CD4-positive, alpha-beta T cell (primary cell): ENCODE measurements at regions not wholly inside any gene's neighbourhood (a gene's known extent, or its start where the extent isn't known, plus 50 kb on each side); places are given as distances from the start of the nearest gene placed in this dataset.

Experiments
- ATAC-seq: fragments of 200-7000 bp; cut with Tn5 transposase; one replicate; pipeline ENCODE4 v1.10.0; 2022; ENCODE audit warnings: mild to moderate bottlenecking; ENCODE audit not compliant: poor library complexity
- CTCF ChIA-PET: fragments of 350-600 bp; sonication (Branson Sonifier 250); formaldehyde crosslinking; loops from one replicate; lab custom pipeline; 2021; ENCODE audit warnings: antibody characterized with exemption, inconsistent platforms; lab: Charles Lee
- POLR2A ChIA-PET: fragments of 350-600 bp; sonication (Branson Sonifier 250); formaldehyde crosslinking; loops from one replicate; lab custom pipeline; 2021; ENCODE audit warnings: antibody characterized with exemption, inconsistent platforms; lab: Charles Lee
- DNase-seq, 14 experiments: peaks; one replicate each; pipeline ENCODE4 v3.0.0-alpha.2; 2013 to 2020; ENCODE audit warnings: mixed read lengths in 2 of 14
- H3K27ac ChIP-seq, 2 donors: one replicate each; pipeline versions ENCODE4 v1.5.1 to v1.7.0; 2013; ENCODE audit warnings: low read length in 2 of 2, low read depth in 1 of 2, mild to moderate bottlenecking in 1 of 2
- H3K27me3 ChIP-seq, 2 experiments: 1 replicate in 1 of 2; 2 replicates in 1 of 2; pipeline versions ENCODE4 v1.6.1 to v1.7.0; 2013; ENCODE audit warnings: low read length in 2 of 2, control low read depth in 1 of 2, mild to moderate bottlenecking in 1 of 2, moderate library complexity in 1 of 2; ENCODE audit not compliant: insufficient read depth in 2 of 2, control insufficient read depth in 1 of 2
- H3K36me3 ChIP-seq: one replicate; pipeline ENCODE4 v1.6.1; 2013; ENCODE audit warnings: low read length, control low read depth; ENCODE audit not compliant: insufficient read depth
- H3K4me1 ChIP-seq: one replicate; pipeline ENCODE4 v1.6.1; 2013; ENCODE audit warnings: low read length, control low read depth; ENCODE audit not compliant: insufficient read depth
- H3K4me3 ChIP-seq: one replicate; pipeline ENCODE4 v1.5.1; 2013; ENCODE audit warnings: mild to moderate bottlenecking, low read length, moderate library complexity
- H3K9me3 ChIP-seq, 2 experiments: 1 replicate in 1 of 2; 2 replicates in 1 of 2; pipeline versions ENCODE4 v1.6.1 to v1.7.0; 2013; ENCODE audit warnings: low read length in 2 of 2, mild to moderate bottlenecking in 2 of 2, control low read depth in 1 of 2, moderate library complexity in 1 of 2; ENCODE audit not compliant: control insufficient read depth in 1 of 2, insufficient read depth in 1 of 2
- H3K27ac Mint-ChIP-seq: one replicate; pipeline ENCODE4 v1.8.0; 2020; ENCODE audit warnings: mixed read lengths
- H3K27me3 Mint-ChIP-seq: one replicate; pipeline ENCODE4 v1.8.0; 2021; ENCODE audit warnings: mixed read lengths
- H3K36me3 Mint-ChIP-seq: one replicate; pipeline ENCODE4 v1.8.0; 2021; ENCODE audit warnings: low read depth, mixed read lengths
- H3K4me1 Mint-ChIP-seq: one replicate; pipeline ENCODE4 v1.8.0; 2021; ENCODE audit warnings: low read depth, mixed read lengths
- H3K4me3 Mint-ChIP-seq: one replicate; pipeline ENCODE4 v1.8.0; 2020; ENCODE audit warnings: mild to moderate bottlenecking, mixed read lengths
- H3K9me3 Mint-ChIP-seq: one replicate; pipeline ENCODE4 v1.8.0; 2020; ENCODE audit warnings: mixed read lengths
- intact Hi-C, 2 experiments: fragments of 100-400 bp; cut with DNase I in 1 of 2; cut with micrococcal nuclease in 1 of 2; formaldehyde crosslinking; loops; one replicate each; pipeline versions ENCODE4 v1.15.1 to v1.9.0; 2023 to 2025; cut with DNase I, micrococcal nuclease
- TF ChIP-seq, protein P1 (sequence below): fragments of 200-600 bp; IDR thresholded peaks from one replicate; pipeline ENCODE4 v1.8.0; 2022; ENCODE audit warnings: antibody characterized with exemption, mild to moderate bottlenecking

- no peaks in the 10 kb centered on the region for H3K27me3 ChIP-seq
- Mint-ChIP-seq H3K27me3 (peaks cover 6% of the 10 kb centered on the region), H3K4me3 (no peak overlapping the region), H3K27ac (no peak overlapping the region), H3K4me1 (no peaks in the 10 kb centered on the region), H3K9me3 (no peaks in the 10 kb centered on the region), H3K36me3 (no peaks in the 10 kb centered on the region)
- no peak for ATAC-seq
- H3K27ac ChIP-seq: no peak overlapping the region
- no peak overlapping the region for H3K4me3 ChIP-seq
- H3K9me3 ChIP-seq: no peaks in the 10 kb centered on the region
- no peaks in the 10 kb centered on the region for H3K36me3 ChIP-seq
- TF ChIP-seq, protein P1, sequence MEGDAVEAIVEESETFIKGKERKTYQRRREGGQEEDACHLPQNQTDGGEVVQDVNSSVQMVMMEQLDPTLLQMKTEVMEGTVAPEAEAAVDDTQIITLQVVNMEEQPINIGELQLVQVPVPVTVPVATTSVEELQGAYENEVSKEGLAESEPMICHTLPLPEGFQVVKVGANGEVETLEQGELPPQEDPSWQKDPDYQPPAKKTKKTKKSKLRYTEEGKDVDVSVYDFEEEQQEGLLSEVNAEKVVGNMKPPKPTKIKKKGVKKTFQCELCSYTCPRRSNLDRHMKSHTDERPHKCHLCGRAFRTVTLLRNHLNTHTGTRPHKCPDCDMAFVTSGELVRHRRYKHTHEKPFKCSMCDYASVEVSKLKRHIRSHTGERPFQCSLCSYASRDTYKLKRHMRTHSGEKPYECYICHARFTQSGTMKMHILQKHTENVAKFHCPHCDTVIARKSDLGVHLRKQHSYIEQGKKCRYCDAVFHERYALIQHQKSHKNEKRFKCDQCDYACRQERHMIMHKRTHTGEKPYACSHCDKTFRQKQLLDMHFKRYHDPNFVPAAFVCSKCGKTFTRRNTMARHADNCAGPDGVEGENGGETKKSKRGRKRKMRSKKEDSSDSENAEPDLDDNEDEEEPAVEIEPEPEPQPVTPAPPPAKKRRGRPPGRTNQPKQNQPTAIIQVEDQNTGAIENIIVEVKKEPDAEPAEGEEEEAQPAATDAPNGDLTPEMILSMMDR: no peak
- H3K4me1 ChIP-seq: no peaks in the 10 kb centered on the region
- POLR2A ChIA-PET: no interaction called here
- intact Hi-C loops: no loop called here
- CTCF ChIA-PET: no interaction called here
- DNase-seq: no peak
Observed at GRCh38 chr3:186454881-186455703, 89.1 kb downstream of the CRYGS start.

- no peaks in the 10 kb centered on the region for H3K9me3 ChIP-seq
- H3K27me3 ChIP-seq: no peaks in the 10 kb centered on the region
- no peaks in the 10 kb centered on the region for H3K27me3 Mint-ChIP-seq
- no peaks in the 10 kb centered on the region for H3K4me1 ChIP-seq
- no peaks in the 10 kb centered on the region for H3K36me3 ChIP-seq
- H3K4me3 Mint-ChIP-seq: no peak overlapping the region
- H3K9me3 Mint-ChIP-seq: no peaks in the 10 kb centered on the region
- no peak overlapping the region for H3K27ac Mint-ChIP-seq
- no peaks in the 10 kb centered on the region for H3K36me3 Mint-ChIP-seq
- TF ChIP-seq, protein P1: no peak
- H3K27ac ChIP-seq: no peak overlapping the region
- intact Hi-C loops: no loop called here
- no peak overlapping the region for H3K4me3 ChIP-seq
- DNase-seq: no peak
- ATAC-seq: no peak
- no peaks in the 10 kb centered on the region for H3K4me1 Mint-ChIP-seq
- CTCF ChIA-PET: no interaction called here
- POLR2A ChIA-PET: no interaction called here
Observed at GRCh38 chr3:186453531-186453930, 90.6 kb downstream of the CRYGS start.

DNA sequence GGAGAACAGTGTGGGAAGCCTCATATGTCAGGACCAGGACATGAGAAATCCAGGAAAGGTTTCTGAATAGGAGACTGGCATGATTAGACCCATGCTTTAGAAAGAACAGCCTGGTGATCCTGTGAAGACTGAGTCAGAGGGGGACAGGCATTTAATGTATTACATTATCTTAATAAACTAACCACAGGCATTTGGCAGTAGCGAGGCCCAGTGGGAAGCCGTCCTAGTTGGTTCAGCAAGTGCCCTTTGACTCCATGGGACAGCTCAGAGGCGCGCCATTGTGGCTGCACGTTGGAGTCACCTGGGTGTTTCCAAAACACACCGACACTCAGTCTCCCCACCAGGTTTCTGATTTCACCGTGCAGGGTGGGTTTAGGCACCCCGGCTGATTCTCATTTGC, 90.5 kb upstream of the DGKG start:
- Mint-ChIP-seq H3K4me1 (no peaks in the 10 kb centered on the region), H3K27me3 (no peaks in the 10 kb centered on the region), H3K27ac (no peak overlapping the region), H3K4me3 (no peak overlapping the region), H3K9me3 (no peaks in the 10 kb centered on the region), H3K36me3 (no peaks in the 10 kb centered on the region)
- ATAC-seq: no peak
- POLR2A ChIA-PET: no interaction called here
- intact Hi-C loops: no loop called here
- no peaks in the 10 kb centered on the region for H3K4me1 ChIP-seq
- no peak overlapping the region for H3K27ac ChIP-seq
- CTCF ChIA-PET: no interaction called here
- H3K4me3 ChIP-seq: no peak overlapping the region
- H3K36me3 ChIP-seq: no peaks in the 10 kb centered on the region
- no peaks in the 10 kb centered on the region for H3K27me3 ChIP-seq
- no peak for DNase-seq
- no peaks in the 10 kb centered on the region for H3K9me3 ChIP-seq
- TF ChIP-seq, protein P1: no peak
